HPDE6-E6E7 (cell line): ENCODE measurements at regions not wholly inside any gene's neighbourhood (a gene's known extent, or its start where the extent isn't known, plus 50 kb on each side); places are given as distances from the start of the nearest gene placed in this dataset.

Source experiments
- DNase-seq: peaks from one replicate; pipeline ENCODE4 v3.0.0; 2011; ENCODE audit warnings: missing footprints; ENCODE audit errors: extremely low spot score

DNA sequence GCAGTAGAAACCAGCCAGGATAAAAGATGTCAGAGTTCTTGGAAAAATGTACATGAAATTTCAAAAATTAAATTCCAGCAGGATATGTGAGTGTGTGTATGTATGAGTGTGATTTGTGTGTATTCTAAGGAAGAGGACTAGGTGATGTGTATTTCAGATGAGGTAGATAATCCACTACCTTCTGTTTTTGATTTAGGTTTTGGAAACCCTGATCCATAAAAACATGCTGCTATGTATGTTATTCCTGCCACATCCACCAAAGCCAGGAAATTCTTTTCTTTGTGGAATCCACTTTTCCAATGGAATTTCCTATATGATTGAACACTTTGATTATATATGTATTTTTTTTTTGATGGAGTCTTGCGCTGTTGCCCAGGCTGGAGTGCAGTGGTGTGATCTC is 276.9 kb downstream of the UQCRFS1 start:
- no peak for DNase-seq

DNA sequence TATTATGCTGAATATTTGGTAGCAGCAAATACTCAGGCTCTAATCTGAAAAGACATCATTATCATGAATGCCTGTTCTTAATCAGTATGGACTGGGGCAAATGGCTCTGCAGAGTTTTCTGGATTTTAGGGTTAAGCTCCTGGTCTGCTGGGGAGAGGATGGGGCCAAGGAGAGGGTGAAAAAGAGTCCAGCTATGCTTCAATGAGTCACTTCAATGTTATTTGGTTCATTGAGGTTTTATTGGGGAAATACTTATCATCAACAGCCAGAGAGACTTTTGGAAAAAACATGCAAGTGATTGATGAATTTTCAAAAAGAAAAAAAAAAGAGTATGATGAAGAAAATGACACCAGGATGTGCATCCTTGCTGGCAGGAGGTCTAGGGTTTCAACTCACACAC is 278.3 kb downstream of the UQCRFS1 start:
- no peak for DNase-seq

- DNase-seq = no peak
These were observed 279.9 kb downstream of the UQCRFS1 start for GRCh38 chr19:28933039-28933438.

DNA sequence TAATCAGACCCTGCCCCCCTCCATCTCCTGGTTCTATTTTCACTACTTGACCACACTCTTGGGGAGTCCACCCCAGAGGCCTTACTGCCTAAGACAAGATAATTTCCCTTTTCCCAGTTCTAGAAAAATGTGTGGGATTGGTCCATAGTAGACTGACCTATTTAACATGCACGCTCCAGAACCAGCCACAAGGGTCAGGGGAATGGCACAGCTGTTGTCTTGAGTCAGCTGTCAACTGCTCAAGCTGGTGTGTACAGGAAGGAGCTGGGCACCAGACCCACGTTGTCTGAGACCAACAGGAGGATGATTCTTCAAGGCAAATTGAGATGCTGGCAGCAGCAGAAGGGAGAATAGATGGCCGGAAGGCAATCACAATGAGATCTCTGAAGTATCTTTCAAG is 280.5 kb downstream of the UQCRFS1 start:
- DNase-seq = no peak

GRCh38 chr19:28929006-28929405 is 283.9 kb downstream of the UQCRFS1 start:
- DNase-seq = no peak

DNA sequence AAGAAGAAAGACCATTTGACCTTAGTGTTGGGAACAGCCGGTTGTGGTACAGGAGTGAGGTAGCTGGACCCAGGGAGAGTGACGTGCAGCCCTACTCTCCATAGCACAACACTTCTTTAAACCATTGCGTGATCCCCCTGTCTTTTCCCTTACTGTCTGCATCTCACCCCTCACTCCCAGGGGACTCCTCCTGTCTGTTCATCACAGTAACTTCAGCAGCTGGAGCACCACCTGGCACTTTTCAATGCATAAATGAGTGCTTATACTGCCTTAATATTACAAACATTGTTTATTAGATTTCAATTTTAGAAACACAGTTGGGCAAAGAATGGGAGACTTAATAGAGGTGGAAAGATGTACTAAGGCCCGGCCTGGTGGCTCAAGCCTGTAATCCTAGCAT is 285.5 kb downstream of the UQCRFS1 start:
- DNase-seq = no peak

DNA sequence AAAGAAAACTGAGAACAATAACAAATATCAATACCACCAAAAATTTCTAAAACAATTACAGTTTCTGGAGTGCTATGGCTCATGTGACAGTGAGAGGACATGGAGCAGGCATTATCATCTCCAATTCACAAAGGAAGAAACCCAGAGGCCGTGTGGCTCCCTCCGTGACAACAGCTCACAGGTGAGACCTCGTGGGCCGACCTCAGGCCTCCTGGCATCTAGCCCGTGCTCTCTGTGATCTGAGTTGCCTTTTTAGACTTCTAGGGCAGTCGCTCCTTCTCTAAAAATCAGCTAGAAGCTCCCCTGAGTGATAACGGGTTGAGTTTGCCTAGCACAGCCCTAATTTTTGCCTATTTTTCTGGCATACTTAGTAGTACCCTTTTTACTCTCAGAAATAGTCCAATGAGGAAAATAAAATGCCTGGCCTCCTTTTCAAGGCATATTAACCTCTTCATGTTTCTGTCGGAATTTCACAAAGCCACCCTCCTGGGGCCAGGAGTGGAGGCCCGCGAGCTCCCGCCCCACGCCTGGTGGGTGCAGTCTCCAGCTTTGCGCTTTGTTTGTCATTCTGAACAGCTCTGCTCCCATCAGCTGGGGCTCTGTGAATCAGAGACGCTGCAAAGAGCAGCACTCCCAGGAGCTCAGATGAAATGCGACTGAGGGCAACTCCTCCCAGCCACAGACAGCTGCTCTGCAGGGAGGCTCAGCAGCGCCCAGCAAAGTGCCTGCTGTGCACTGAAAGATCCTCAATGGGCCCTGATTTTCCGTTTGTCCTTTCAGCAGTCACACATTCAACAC is 292.5 kb downstream of the UQCRFS1 start:
- no peak for DNase-seq

DNA sequence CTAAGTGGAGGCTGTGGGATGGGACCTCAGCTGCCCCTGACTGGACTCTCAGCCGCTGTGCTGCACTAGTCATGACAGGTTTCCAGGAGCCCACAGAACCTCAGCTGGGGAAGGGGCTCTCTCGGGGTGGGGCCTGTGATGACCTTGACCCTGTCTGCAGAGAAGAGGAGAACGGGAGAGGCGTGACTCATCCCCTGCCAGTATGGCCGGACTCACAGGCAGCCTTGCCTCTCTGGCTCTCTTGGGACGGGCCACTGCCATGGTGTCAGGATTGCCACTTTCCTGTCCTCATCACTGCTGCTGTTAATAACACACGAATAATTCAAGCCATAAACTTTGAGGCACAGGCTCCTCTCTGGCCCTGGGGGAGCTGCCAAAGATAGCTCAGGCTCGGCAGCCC is 295.3 kb downstream of the UQCRFS1 start:
- no peak for DNase-seq

GRCh38 chr19:28915737-28916460 is 297.1 kb downstream of the UQCRFS1 start:
- no peak for DNase-seq

DNA sequence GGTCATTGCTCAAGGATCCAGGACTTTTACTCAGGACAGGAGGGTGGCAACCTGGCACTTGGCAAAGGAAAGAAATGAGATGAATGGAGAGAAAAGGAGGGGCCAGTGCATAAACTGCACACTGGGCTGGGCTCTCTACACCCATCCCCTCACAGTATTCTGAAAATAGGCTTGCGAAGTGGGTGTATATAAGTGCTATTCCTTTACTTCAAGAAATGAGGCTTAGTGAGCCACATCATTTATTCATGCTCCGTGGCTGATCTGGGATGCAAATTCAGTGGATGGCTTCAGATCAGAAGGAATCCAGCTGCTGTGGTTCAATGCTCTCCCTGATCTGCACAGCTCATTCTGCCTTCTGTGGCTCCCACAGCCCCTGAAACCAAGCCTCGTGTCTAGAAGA is 297.7 kb downstream of the UQCRFS1 start:
- DNase-seq = no peak

- DNase-seq = no peak
These were observed 298.8 kb downstream of the UQCRFS1 start for GRCh38 chr19:28914173-28914572.

GRCh38 chr19:28913626-28914025 is 299.3 kb downstream of the UQCRFS1 start:
- DNase-seq = no peak

GRCh38 chr19:28908941-28909340 is 304.0 kb downstream of the UQCRFS1 start:
- no peak for DNase-seq

GRCh38 chr19:28907534-28907933 is 305.4 kb downstream of the UQCRFS1 start:
- no peak for DNase-seq

- no peak for DNase-seq
These were observed 307.0 kb downstream of the UQCRFS1 start for GRCh38 chr19:28905996-28906395.

GRCh38 chr19:28899703-28900102 is 313.2 kb downstream of the UQCRFS1 start:
- DNase-seq = no peak

GRCh38 chr19:28898249-28898648 is 314.7 kb downstream of the UQCRFS1 start:
- DNase-seq = no peak

DNA sequence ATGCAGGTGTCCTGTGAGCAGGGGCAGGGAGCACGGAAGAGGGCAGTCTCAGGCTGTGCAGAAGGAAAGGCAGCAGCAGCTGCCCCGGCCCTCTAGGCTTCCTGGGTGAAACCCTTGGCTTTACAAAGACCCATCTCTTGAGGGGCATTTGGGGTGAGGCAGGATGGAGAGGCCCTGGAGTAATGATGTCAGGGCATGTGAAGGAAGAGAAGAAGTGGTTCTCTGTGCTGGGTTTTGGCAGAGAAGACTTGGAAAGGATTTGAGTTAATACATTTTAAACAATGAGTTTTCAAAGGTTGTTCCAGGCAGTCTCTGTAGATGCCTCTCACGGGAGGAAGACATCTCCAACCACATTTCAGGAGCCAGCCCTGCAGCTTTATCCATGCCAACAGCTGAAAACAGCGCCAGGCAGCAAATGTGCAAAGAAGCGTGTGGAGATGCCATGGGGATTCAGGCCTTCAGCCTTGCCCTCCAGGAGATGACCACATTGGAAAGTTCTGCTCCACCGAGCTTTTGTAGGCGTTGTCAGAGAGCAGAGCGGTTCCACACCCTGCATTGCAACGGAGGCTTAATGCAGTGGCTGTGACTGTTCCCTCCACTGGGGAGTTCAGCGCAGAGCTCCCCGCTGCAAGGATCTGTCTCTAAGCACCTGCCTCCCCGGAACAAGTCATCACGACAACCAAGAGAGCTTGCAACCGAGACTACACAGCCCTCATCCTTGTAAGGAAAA is 322.8 kb downstream of the UQCRFS1 start:
- DNase-seq = no peak

GRCh38 chr19:28887920-28888618 is 324.9 kb downstream of the UQCRFS1 start:
- DNase-seq = no peak

DNA sequence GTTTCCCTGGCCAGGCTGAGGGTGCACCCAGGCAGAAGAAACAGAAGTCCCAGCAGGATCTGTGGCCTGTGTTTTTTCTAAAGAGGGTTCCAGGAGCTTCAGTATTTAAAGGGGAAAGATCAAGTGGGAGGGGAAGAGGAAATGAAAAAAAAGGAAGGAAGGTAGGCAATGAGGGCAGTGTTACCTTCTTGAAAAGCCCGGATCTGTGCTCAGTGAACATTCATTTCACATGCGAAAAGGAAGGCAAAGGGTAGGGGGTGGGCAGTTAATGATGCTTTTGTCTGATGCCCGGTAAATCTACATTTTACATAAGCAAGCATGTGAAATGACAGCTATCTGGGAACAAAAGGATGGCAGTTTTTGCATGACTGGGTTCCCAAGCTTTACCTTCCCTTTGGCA is 326.2 kb downstream of the UQCRFS1 start:
- DNase-seq = no peak

- no peak for DNase-seq
These were observed 327.0 kb downstream of the UQCRFS1 start for GRCh38 chr19:28885965-28886364.
